Eye (tissue), 1 donor: ENCODE measurements at regions not wholly inside any gene's neighbourhood (a gene's known extent, or its start where the extent isn't known, plus 50 kb on each side); places are given as distances from the start of the nearest gene placed in this dataset.
A peak's percentile ranks its signal among the peaks of the same experiment; 100 is the strongest.
"Not testable (repeated sequence)": the region's sequence is repeated elsewhere in the genome, so short reads cannot be mapped to it uniquely, and the experiment has no call there.

ENCODE experiments used
- DNase-seq: peaks from one replicate; pipeline ENCODE4 v3.0.0-alpha.2; 2015

GRCh38 chr1:189158155-189158554, 1319.5 kb downstream of the BRINP3 start:
- DNase-seq: no peak

- DNase-seq: no peak
Observed at GRCh38 chr1:189175889-189176288, 1301.8 kb downstream of the BRINP3 start.

GRCh38 chr1:189180057-189180456, 1297.6 kb downstream of the BRINP3 start:
- DNase-seq: no peak

GRCh38 chr1:189185097-189185496, 1292.6 kb downstream of the BRINP3 start:
- DNase-seq: peak; percentile 6

GRCh38 chr1:189192741-189193520, 1284.7 kb downstream of the BRINP3 start:
- no peak for DNase-seq

- DNase-seq: peak; percentile 8
Observed at GRCh38 chr1:189205863-189206262, 1271.8 kb downstream of the BRINP3 start.

GRCh38 chr1:189206617-189207016, 1271.0 kb downstream of the BRINP3 start:
- no peak for DNase-seq

GRCh38 chr1:189211742-189212141, 1265.9 kb downstream of the BRINP3 start:
- no peak for DNase-seq

GRCh38 chr1:189212606-189213005, 1265.1 kb downstream of the BRINP3 start:
- no peak for DNase-seq

- peak; percentile 69 for DNase-seq
Observed at GRCh38 chr1:189216886-189217285, 1260.8 kb downstream of the BRINP3 start.

GRCh38 chr1:189217646-189218045, 1260.0 kb downstream of the BRINP3 start:
- no peak for DNase-seq

GRCh38 chr1:189220750-189221149, 1256.9 kb downstream of the BRINP3 start:
- DNase-seq: no peak

- DNase-seq: not testable (repeated sequence)
Observed at GRCh38 chr1:189225794-189226145, 1251.9 kb downstream of the BRINP3 start.

GRCh38 chr1:189226779-189227178, 1250.9 kb downstream of the BRINP3 start:
- no peak for DNase-seq

GRCh38 chr1:189237008-189237407, 1240.7 kb downstream of the BRINP3 start:
- DNase-seq: no peak

- DNase-seq: no peak
Observed at GRCh38 chr1:189253601-189254350, 1223.9 kb downstream of the BRINP3 start.

GRCh38 chr1:189261128-189261527, 1216.5 kb downstream of the BRINP3 start:
- not testable (repeated sequence) for DNase-seq

- DNase-seq: peak; percentile 11
Observed at GRCh38 chr1:189269011-189269410, 1208.7 kb downstream of the BRINP3 start.

- no peak for DNase-seq
Observed at GRCh38 chr1:189274267-189274666, 1203.4 kb downstream of the BRINP3 start.

GRCh38 chr1:189275796-189276195, 1201.9 kb downstream of the BRINP3 start:
- DNase-seq: no peak

- no peak for DNase-seq
Observed at GRCh38 chr1:189289346-189289745, 1188.3 kb downstream of the BRINP3 start.

GRCh38 chr1:189301235-189301634, 1176.4 kb downstream of the BRINP3 start:
- DNase-seq: no peak

- DNase-seq: no peak
Observed at GRCh38 chr1:189305279-189305678, 1172.4 kb downstream of the BRINP3 start.

GRCh38 chr1:189311915-189312314, 1165.7 kb downstream of the BRINP3 start:
- DNase-seq: no peak
